Body of pancreas (tissue), 4 donors: ENCODE measurements at regions not wholly inside any gene's neighbourhood (a gene's known extent, or its start where the extent isn't known, plus 50 kb on each side); places are given as distances from the start of the nearest gene placed in this dataset.

ENCODE experiments used
- ATAC-seq: fragments of 150-250 bp; one replicate; pipeline ENCODE4 v1.9.1; 2016
- DNase-seq, 4 donors: peaks; one replicate each; pipeline ENCODE4 v3.0.0-alpha.2; 2019
- H3K27ac ChIP-seq, 4 donors: fragments of 200-600 bp; sonication (generic); 1 replicate in 3 of 4; 2 replicates in 1 of 4; pipeline versions ENCODE4 v1.5.1 to v1.6.1; 2016 to 2019; ENCODE audit warnings: mild to moderate bottlenecking in 1 of 4, mixed read lengths in 1 of 4, moderate library complexity in 1 of 4
- H3K27me3 ChIP-seq, 2 donors: fragments of 200-600 bp; sonication (generic); one replicate each; pipeline ENCODE4 v1.6.0; 2016; ENCODE audit warnings: mild to moderate bottlenecking in 1 of 2
- H3K36me3 ChIP-seq, 2 donors: fragments of 200-600 bp; sonication (generic); replicated peaks in 1 of 2; 2 replicates each; pipeline ENCODE4 v1.5.1; 2016; ENCODE audit warnings: low read depth in 2 of 2; ENCODE audit not compliant: insufficient read depth in 1 of 2
- H3K4me1 ChIP-seq: fragments of 200-600 bp; sonication (generic); one replicate; pipeline ENCODE4 v1.6.0; 2016
- H3K4me3 ChIP-seq, 2 donors: fragments of 200-600 bp; sonication (generic); 1 replicate in 1 of 2; 2 replicates in 1 of 2; pipeline ENCODE4 v1.5.1; 2016 to 2019
- H3K9me3 ChIP-seq, 3 donors: fragments of 200-600 bp; sonication (generic); 1 replicate in 2 of 3; 2 replicates in 1 of 3; pipeline ENCODE4 v1.5.1; 2016
- CTCF ChIP-seq, 7 experiments: fragments of 450-650 bp in 4 of 7; fragments of 200-600 bp in 3 of 7; sonication (generic) in 3 of 7; IDR thresholded peaks; one replicate each; pipeline ENCODE4 v1.5.1; 2016 to 2019; ENCODE audit warnings: antibody characterized with exemption in 7 of 7
- POLR2A ChIP-seq, 3 donors: fragments of 450-650 bp; IDR thresholded peaks; one replicate each; pipeline ENCODE4 v1.6.1; 2016; ENCODE audit warnings: antibody characterized with exemption in 3 of 3, mild to moderate bottlenecking in 2 of 3
- WGBS, 2 donors: methylation state at CpG; one replicate each; pipeline ENCODE4 v1.1.5; 2017; 5-methylcytosine and 5-hydroxymethylcytosine counted together
- intact Hi-C: fragments of 100-400 bp; cut with DNase I; formaldehyde crosslinking; loops from one replicate; pipeline ENCODE4 v1.15.1; 2023

- TF ChIP-seq POLR2A (IDR thresholded peaks at IDR 0.05) (no peak), CTCF (IDR thresholded peaks at IDR 0.05) (no peak)
- ATAC-seq (no peak), DNase-seq (no peak)
- Histone ChIP-seq H3K27ac (no peak overlapping the region), H3K4me1 (no peaks in the 10 kb centered on the region), H3K27me3 (no peaks in the 10 kb centered on the region), H3K36me3 (no peaks in the 10 kb centered on the region), H3K4me3 (no peak overlapping the region), H3K9me3 (no peaks in the 10 kb centered on the region)
- 68 to 72% methylated on average over 3 of the region's 3 CpGs for WGBS, 2 donors
- intact Hi-C loops = no loop called here
Observed at GRCh38 chr1:67491280-67491679, 61.1 kb upstream of the SERBP1 start.

GRCh38 chr1:67493148-67493547 is 62.9 kb upstream of the SERBP1 start:
- intact Hi-C loops = no loop called here
- TF ChIP-seq CTCF (IDR thresholded peaks at IDR 0.05) = no peak
- no peak for TF ChIP-seq POLR2A (IDR thresholded peaks at IDR 0.05)

GRCh38 chr1:67495327-67495726 is 65.1 kb upstream of the SERBP1 start:
- TF ChIP-seq CTCF (IDR thresholded peaks at IDR 0.05) = no peak
- no peak for TF ChIP-seq POLR2A (IDR thresholded peaks at IDR 0.05)
- Histone ChIP-seq H3K27ac (no peak overlapping the region), H3K27me3 (no peaks in the 10 kb centered on the region), H3K36me3 (no peaks in the 10 kb centered on the region), H3K9me3 (no peaks in the 10 kb centered on the region), H3K4me3 (no peak overlapping the region), H3K4me1 (no peaks in the 10 kb centered on the region)
- intact Hi-C loops = loop anchor here (5.0 kb wide), 1 partner anchor 263 kb away; no protein-coding TSS in a partner anchor
- 81 to 92% methylated on average over 6 of the region's 6 CpGs for WGBS, 2 donors
- DNase-seq (no peak), ATAC-seq (no peak)

More at GRCh38 chr1:67493148-67493547, 62.9 kb upstream of the SERBP1 start:
- Histone ChIP-seq H3K27ac (no peak overlapping the region), H3K27me3 (no peaks in the 10 kb centered on the region), H3K4me3 (no peak overlapping the region), H3K4me1 (no peaks in the 10 kb centered on the region), H3K36me3 (no peaks in the 10 kb centered on the region), H3K9me3 (no peaks in the 10 kb centered on the region)
- DNase-seq (no peak), ATAC-seq (no peak)
- WGBS, 2 donors = 51 to 79% methylated on average over 2 of the region's 2 CpGs

- DNase-seq = no peak
- ATAC-seq = no peak
- Histone ChIP-seq H3K9me3 (no peaks in the 10 kb centered on the region), H3K4me1 (no peaks in the 10 kb centered on the region), H3K4me3 (no peak overlapping the region), H3K27me3 (no peaks in the 10 kb centered on the region), H3K36me3 (no peaks in the 10 kb centered on the region), H3K27ac (no peak overlapping the region)
- intact Hi-C loops = loop anchor here (5.0 kb wide), 1 partner anchor 264 kb away; no protein-coding TSS in a partner anchor
- 58 to 59% methylated on average over 9 of the region's 9 CpGs for whole genome bisulfite sequencing, 2 donors
- TF ChIP-seq POLR2A (IDR thresholded peaks at IDR 0.05) = no peak
- no peak for TF ChIP-seq CTCF (IDR thresholded peaks at IDR 0.05)
Observed at GRCh38 chr1:67496329-67496728, 66.1 kb upstream of the SERBP1 start.

GRCh38 chr1:67500413-67500959 is 70.3 kb upstream of the SERBP1 start:
- ATAC-seq = peak; percentile 99
- intact Hi-C loops = loop anchor here (5.0 kb wide), 1 partner anchor 148 kb away; no protein-coding TSS in a partner anchor

More at GRCh38 chr1:67500413-67500959, 70.3 kb upstream of the SERBP1 start:
- no peaks in the 10 kb centered on the region for H3K27me3 ChIP-seq
- H3K4me1 ChIP-seq = no peaks in the 10 kb centered on the region
- no peaks in the 10 kb centered on the region for H3K9me3 ChIP-seq
- TF ChIP-seq CTCF (IDR thresholded peaks at IDR 0.05) = peak; percentile 94 to 99 (median 96)
- TF ChIP-seq POLR2A (IDR thresholded peaks at IDR 0.05) = no peak
- H3K36me3 ChIP-seq = no peaks in the 10 kb centered on the region
- DNase-seq = peak; percentile 87 to 92 (median 88)
- H3K4me3 ChIP-seq = no peak overlapping the region
- 1 to 3% methylated on average over 12 to 18 of the region's 18 CpGs for WGBS, 2 donors
- H3K27ac ChIP-seq = no peak overlapping the region
